ENCODE measurements at regions not wholly inside any gene's neighbourhood (a gene's known extent, or its start where the extent isn't known, plus 50 kb on each side); places are given as distances from the start of the nearest gene placed in this dataset.

- TF ChIP-seq YY1 (IDR thresholded peaks at IDR 0.05; ENCODE audit: insufficient read depth, insufficient read length) (no peak), ZNF274 (IDR thresholded peaks at IDR 0.05; ENCODE audit: low read depth, low read length) (no peak), SUZ12 (IDR thresholded peaks at IDR 0.05; ENCODE audit: extremely low read depth, insufficient read depth, insufficient read length) (no peak)
Observed at GRCh38 chr6:56744528-56744927, 101.8 kb upstream of the DST start.

Measured in NT2/D1 (cell line).